SU-DHL-6 (cell line): ENCODE measurements at regions not wholly inside any gene's neighbourhood (a gene's known extent, or its start where the extent isn't known, plus 50 kb on each side); places are given as distances from the start of the nearest gene placed in this dataset.

Source experiments
- EZH2phosphoT487 ChIP-seq: fragments of 200-600 bp; sonication (generic), shearing (Covaris generic); conservative IDR thresholded peaks from 2 replicates; pipeline ENCODE4 v1.6.1; 2018; ENCODE audit warnings: mild to moderate bottlenecking, antibody characterized with exemption, low read length, moderate library complexity, mixed read lengths
- TF ChIP-seq, protein P1 (sequence below): fragments of 200-600 bp; sonication (generic); IDR thresholded peaks from one replicate; pipeline ENCODE4 v1.5.1; 2017; ENCODE audit warnings: antibody characterized with exemption, mild to moderate bottlenecking, low read length, moderate library complexity; ENCODE audit not compliant: insufficient read depth, poor library complexity, severe bottlenecking

DNA sequence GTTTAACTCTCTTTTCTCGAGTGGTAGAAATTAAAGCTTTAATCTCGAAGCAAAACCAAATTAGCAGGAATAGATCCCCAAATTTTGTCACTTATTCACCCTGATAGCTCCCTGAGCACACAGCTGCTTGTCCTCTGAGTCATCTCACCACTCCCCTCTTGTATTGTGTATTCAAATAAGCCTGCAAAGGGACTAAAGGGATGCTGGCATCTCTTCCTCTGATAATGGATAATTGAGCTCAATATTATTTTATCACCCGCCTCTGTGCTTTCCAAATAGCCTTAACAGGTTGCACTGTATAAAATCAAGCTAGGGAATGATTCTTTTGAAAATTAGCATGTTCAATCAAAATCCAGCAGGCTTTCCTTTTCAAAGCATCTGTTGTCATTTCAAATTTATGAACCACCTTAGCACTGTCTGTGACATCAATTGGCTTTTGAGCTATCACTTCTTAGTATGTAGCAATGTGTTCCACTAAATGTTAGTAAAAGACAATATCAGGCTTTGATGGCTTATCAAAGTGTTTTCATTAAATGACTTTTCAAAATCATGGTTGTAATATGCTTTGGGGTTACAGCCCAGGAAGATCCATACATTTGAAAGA lies 561.6 kb downstream of the PLA2G4A start:
- TF ChIP-seq, protein P1, sequence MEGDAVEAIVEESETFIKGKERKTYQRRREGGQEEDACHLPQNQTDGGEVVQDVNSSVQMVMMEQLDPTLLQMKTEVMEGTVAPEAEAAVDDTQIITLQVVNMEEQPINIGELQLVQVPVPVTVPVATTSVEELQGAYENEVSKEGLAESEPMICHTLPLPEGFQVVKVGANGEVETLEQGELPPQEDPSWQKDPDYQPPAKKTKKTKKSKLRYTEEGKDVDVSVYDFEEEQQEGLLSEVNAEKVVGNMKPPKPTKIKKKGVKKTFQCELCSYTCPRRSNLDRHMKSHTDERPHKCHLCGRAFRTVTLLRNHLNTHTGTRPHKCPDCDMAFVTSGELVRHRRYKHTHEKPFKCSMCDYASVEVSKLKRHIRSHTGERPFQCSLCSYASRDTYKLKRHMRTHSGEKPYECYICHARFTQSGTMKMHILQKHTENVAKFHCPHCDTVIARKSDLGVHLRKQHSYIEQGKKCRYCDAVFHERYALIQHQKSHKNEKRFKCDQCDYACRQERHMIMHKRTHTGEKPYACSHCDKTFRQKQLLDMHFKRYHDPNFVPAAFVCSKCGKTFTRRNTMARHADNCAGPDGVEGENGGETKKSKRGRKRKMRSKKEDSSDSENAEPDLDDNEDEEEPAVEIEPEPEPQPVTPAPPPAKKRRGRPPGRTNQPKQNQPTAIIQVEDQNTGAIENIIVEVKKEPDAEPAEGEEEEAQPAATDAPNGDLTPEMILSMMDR: no peak
- TF ChIP-seq EZH2phosphoT487: no peak
